ENCODE measurements at regions not wholly inside any gene's neighbourhood (a gene's known extent, or its start where the extent isn't known, plus 50 kb on each side); places are given as distances from the start of the nearest gene placed in this dataset.

GRCh38 chr18:75122334-75122958 lies 86.5 kb downstream of the PTGR3 start:
- no peak for DNase-seq (ENCODE audit: low read depth, low spot score)
- in situ Hi-C loops (cut with HindIII; ENCODE audit: low pct_unique_long_range_greater_than_20kb, low sequenced_read_pairs), result no loop called here
- no peak for TF ChIP-seq POLR2AphosphoS5 (IDR thresholded peaks at IDR 0.05; ENCODE audit: low read depth, low read length)
- no peak for TF ChIP-seq CTCF (IDR thresholded peaks at IDR 0.05)
- TF ChIP-seq, protein P1, sequence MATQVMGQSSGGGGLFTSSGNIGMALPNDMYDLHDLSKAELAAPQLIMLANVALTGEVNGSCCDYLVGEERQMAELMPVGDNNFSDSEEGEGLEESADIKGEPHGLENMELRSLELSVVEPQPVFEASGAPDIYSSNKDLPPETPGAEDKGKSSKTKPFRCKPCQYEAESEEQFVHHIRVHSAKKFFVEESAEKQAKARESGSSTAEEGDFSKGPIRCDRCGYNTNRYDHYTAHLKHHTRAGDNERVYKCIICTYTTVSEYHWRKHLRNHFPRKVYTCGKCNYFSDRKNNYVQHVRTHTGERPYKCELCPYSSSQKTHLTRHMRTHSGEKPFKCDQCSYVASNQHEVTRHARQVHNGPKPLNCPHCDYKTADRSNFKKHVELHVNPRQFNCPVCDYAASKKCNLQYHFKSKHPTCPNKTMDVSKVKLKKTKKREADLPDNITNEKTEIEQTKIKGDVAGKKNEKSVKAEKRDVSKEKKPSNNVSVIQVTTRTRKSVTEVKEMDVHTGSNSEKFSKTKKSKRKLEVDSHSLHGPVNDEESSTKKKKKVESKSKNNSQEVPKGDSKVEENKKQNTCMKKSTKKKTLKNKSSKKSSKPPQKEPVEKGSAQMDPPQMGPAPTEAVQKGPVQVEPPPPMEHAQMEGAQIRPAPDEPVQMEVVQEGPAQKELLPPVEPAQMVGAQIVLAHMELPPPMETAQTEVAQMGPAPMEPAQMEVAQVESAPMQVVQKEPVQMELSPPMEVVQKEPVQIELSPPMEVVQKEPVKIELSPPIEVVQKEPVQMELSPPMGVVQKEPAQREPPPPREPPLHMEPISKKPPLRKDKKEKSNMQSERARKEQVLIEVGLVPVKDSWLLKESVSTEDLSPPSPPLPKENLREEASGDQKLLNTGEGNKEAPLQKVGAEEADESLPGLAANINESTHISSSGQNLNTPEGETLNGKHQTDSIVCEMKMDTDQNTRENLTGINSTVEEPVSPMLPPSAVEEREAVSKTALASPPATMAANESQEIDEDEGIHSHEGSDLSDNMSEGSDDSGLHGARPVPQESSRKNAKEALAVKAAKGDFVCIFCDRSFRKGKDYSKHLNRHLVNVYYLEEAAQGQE (IDR thresholded peaks at IDR 0.05; ENCODE audit: insufficient read depth in 1 of 2, low read depth in 2 of 2, low read length in 1 of 2), result no peak
- TF ChIP-seq SIN3A (IDR thresholded peaks at IDR 0.05; ENCODE audit: borderline replicate concordance, insufficient read depth, low read depth, low read length), result no peak
- TF ChIP-seq TCF7L2 (IDR thresholded peaks at IDR 0.05; ENCODE audit: low read depth, low read length), result no peak
- intact Hi-C loops (cut with micrococcal nuclease; ENCODE audit: unreplicated experiment), result no loop called here
- Histone ChIP-seq H3K9me3 (ENCODE audit: control insufficient read depth, insufficient read depth, low read depth, low read length) (no peaks in the 10 kb centered on the region), H3K4me3 (ENCODE audit: low read depth in 2 of 2, low read length in 2 of 2) (no peak overlapping the region), H3K36me3 (ENCODE audit: control insufficient read depth, insufficient read depth, low read length) (no peaks in the 10 kb centered on the region), H3K27ac (ENCODE audit: low read length) (no peak overlapping the region), H3K4me1 (ENCODE audit: control insufficient read depth, insufficient read depth, low read length) (no peaks in the 10 kb centered on the region), H3K27me3 (ENCODE audit: control insufficient read depth, insufficient read depth, low read length) (no peaks in the 10 kb centered on the region)
- ChIA-PET CTCF (interaction anchor here (0.7 kb wide), 1 partner anchor 518 kb away, joined by 5 read pairs; no protein-coding TSS in a partner anchor), POLR2A (no interaction called here)
- no TSS peak for BruUV-seq (replicated peaks)
- no peak for ATAC-seq

DNA sequence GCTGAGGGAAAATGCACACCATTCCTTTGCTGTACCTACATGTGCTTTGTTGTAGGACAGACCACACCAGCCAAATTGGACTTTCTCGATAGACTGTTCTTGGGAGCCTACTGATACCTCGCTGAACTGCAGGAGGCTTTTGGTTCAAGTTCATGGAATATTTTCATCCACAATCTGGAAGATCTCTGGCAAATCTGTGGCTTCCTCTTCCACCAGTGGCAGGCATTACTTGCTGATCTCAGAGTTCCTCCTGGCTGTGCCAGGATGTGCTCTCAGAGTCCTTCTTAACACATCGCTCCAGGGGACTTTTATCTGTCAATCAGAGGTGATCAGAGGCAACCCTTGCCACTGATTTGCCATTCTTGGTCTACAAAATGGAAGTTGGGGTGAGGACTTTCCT lies 87.7 kb downstream of the PTGR3 start:
- TF ChIP-seq CTCF (IDR thresholded peaks at IDR 0.05), result no peak
- no peak for TF ChIP-seq TCF7L2 (IDR thresholded peaks at IDR 0.05; ENCODE audit: low read depth, low read length)
- TF ChIP-seq, protein P1 (IDR thresholded peaks at IDR 0.05; ENCODE audit: insufficient read depth in 1 of 2, low read depth in 2 of 2, low read length in 1 of 2), result no peak
- TF ChIP-seq SIN3A (IDR thresholded peaks at IDR 0.05; ENCODE audit: borderline replicate concordance, insufficient read depth, low read depth, low read length), result no peak
- TF ChIP-seq POLR2AphosphoS5 (IDR thresholded peaks at IDR 0.05; ENCODE audit: low read depth, low read length), result no peak
- CTCF ChIA-PET, result no interaction called here
- BruUV-seq (replicated peaks), result no TSS peak

More for the DNA sequence above, 87.7 kb downstream of the PTGR3 start:
- no peak for DNase-seq (ENCODE audit: low read depth, low spot score)
- Histone ChIP-seq H3K4me1 (ENCODE audit: control insufficient read depth, insufficient read depth, low read length) (no peaks in the 10 kb centered on the region), H3K36me3 (ENCODE audit: control insufficient read depth, insufficient read depth, low read length) (no peaks in the 10 kb centered on the region), H3K27ac (ENCODE audit: low read length) (no peak overlapping the region), H3K27me3 (ENCODE audit: control insufficient read depth, insufficient read depth, low read length) (no peaks in the 10 kb centered on the region), H3K9me3 (ENCODE audit: control insufficient read depth, insufficient read depth, low read depth, low read length) (no peaks in the 10 kb centered on the region), H3K4me3 (ENCODE audit: low read depth in 2 of 2, low read length in 2 of 2) (peak overlapping the region in 1 of 2 experiments; percentile 6; a peak in 1 of 4 replicates)
- peak; percentile 30 for ATAC-seq
- intact Hi-C loops (cut with micrococcal nuclease; ENCODE audit: unreplicated experiment), result no loop called here
- in situ Hi-C loops (cut with HindIII; ENCODE audit: low pct_unique_long_range_greater_than_20kb, low sequenced_read_pairs), result no loop called here
- POLR2A ChIA-PET, result no interaction called here

Data from Panc1 (cell line).